ENCODE measurements at regions not wholly inside any gene's neighbourhood (a gene's known extent, or its start where the extent isn't known, plus 50 kb on each side); places are given as distances from the start of the nearest gene placed in this dataset.

- Mint-ChIP-seq H3K4me3 (ENCODE audit: unreplicated experiment) (no peak overlapping the region), H3K4me1 (ENCODE audit: low read depth, unreplicated experiment) (no peaks in the 10 kb centered on the region), H3K27ac (ENCODE audit: unreplicated experiment) (no peak overlapping the region), H3K36me3 (ENCODE audit: insufficient read depth, unreplicated experiment) (no peaks in the 10 kb centered on the region), H3K27me3 (ENCODE audit: insufficient read depth, unreplicated experiment) (peaks cover 8% of the 10 kb centered on the region), H3K9me3 (ENCODE audit: unreplicated experiment) (no peaks in the 10 kb centered on the region)
- TF ChIP-seq, protein P1, sequence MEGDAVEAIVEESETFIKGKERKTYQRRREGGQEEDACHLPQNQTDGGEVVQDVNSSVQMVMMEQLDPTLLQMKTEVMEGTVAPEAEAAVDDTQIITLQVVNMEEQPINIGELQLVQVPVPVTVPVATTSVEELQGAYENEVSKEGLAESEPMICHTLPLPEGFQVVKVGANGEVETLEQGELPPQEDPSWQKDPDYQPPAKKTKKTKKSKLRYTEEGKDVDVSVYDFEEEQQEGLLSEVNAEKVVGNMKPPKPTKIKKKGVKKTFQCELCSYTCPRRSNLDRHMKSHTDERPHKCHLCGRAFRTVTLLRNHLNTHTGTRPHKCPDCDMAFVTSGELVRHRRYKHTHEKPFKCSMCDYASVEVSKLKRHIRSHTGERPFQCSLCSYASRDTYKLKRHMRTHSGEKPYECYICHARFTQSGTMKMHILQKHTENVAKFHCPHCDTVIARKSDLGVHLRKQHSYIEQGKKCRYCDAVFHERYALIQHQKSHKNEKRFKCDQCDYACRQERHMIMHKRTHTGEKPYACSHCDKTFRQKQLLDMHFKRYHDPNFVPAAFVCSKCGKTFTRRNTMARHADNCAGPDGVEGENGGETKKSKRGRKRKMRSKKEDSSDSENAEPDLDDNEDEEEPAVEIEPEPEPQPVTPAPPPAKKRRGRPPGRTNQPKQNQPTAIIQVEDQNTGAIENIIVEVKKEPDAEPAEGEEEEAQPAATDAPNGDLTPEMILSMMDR (IDR thresholded peaks at IDR 0.05; ENCODE audit: insufficient read depth in 1 of 2, low read depth in 1 of 2, low read length in 1 of 2, severe bottlenecking in 1 of 2, unreplicated experiment in 1 of 2) = no peak
- no TSS peak for BruUV-seq (replicated peaks)
- no peaks in the 10 kb centered on the region for H3K9me3 ChIP-seq
- no peaks in the 10 kb centered on the region for H3K4me1 ChIP-seq
- H3K27me3 ChIP-seq (replicated peaks; ENCODE audit: control insufficient read depth, insufficient read depth, low read length) = no peaks in the 10 kb centered on the region; the same call in 1 of the 2 replicates
- CTCF ChIA-PET = no interaction called here
- no peaks in the 10 kb centered on the region for H3K36me3 ChIP-seq (ENCODE audit: control insufficient read depth, insufficient read depth, low read length)
- POLR2A ChIA-PET = no interaction called here
- no peak for DNase-seq
- intact Hi-C loops (cut with micrococcal nuclease; ENCODE audit: unreplicated experiment) = no loop called here
- H3K4me3 ChIP-seq (ENCODE audit: low read depth, low read length) = no peak overlapping the region
Measured at GRCh38 chr3:132871956-132872355, 149.7 kb upstream of the NPHP3 start.

- Histone ChIP-seq H3K9me3 (no peaks in the 10 kb centered on the region), H3K36me3 (ENCODE audit: control insufficient read depth, insufficient read depth, low read length) (no peaks in the 10 kb centered on the region), H3K4me3 (ENCODE audit: low read depth, low read length) (no peak overlapping the region), H3K27me3 (replicated peaks; ENCODE audit: control insufficient read depth, insufficient read depth, low read length) (no peaks in the 10 kb centered on the region; the same call in 1 of the 2 replicates), H3K4me1 (no peaks in the 10 kb centered on the region)
- ChIA-PET POLR2A (no interaction called here), CTCF (no interaction called here)
- intact Hi-C loops (cut with micrococcal nuclease; ENCODE audit: unreplicated experiment) = no loop called here
- TF ChIP-seq, protein P1 (IDR thresholded peaks at IDR 0.05; ENCODE audit: insufficient read depth in 1 of 2, low read depth in 1 of 2, low read length in 1 of 2, severe bottlenecking in 1 of 2, unreplicated experiment in 1 of 2) = no peak
- Mint-ChIP-seq H3K9me3 (ENCODE audit: unreplicated experiment) (no peaks in the 10 kb centered on the region), H3K4me1 (ENCODE audit: low read depth, unreplicated experiment) (no peaks in the 10 kb centered on the region), H3K4me3 (ENCODE audit: unreplicated experiment) (no peak overlapping the region), H3K27me3 (ENCODE audit: insufficient read depth, unreplicated experiment) (peaks cover 5% of the 10 kb centered on the region), H3K27ac (ENCODE audit: unreplicated experiment) (no peak overlapping the region), H3K36me3 (ENCODE audit: insufficient read depth, unreplicated experiment) (no peaks in the 10 kb centered on the region)
- no TSS peak for BruUV-seq (replicated peaks)
- no peak for DNase-seq
Measured at GRCh38 chr3:132870541-132870940, 148.3 kb upstream of the NPHP3 start.

DNA sequence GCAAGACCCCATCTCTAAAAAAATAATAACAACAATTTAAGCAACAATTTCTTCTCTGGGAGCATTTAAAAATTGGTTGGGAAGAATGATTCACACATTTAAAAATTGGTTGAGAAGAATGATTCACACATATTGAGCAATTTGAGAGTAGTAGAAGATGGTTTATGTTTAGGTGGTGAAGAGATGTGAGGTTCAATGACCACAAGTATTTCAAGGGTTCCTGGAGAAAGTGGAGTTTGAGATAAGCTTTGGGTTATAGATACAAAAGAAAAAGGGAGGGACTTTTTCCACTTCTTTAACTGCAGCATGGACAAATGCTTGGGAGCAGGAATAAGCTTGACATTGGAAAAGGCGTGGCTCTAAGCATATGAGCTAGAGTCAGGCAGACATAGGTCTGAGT lies 145.7 kb upstream of the NPHP3 start:
- intact Hi-C loops (cut with micrococcal nuclease; ENCODE audit: unreplicated experiment) = no loop called here
- Mint-ChIP-seq H3K9me3 (ENCODE audit: unreplicated experiment) (no peaks in the 10 kb centered on the region), H3K4me3 (ENCODE audit: unreplicated experiment) (no peak overlapping the region), H3K4me1 (ENCODE audit: low read depth, unreplicated experiment) (no peaks in the 10 kb centered on the region), H3K27me3 (ENCODE audit: insufficient read depth, unreplicated experiment) (peaks cover 5% of the 10 kb centered on the region), H3K27ac (ENCODE audit: unreplicated experiment) (no peak overlapping the region), H3K36me3 (ENCODE audit: insufficient read depth, unreplicated experiment) (no peaks in the 10 kb centered on the region)
- no peaks in the 10 kb centered on the region for H3K9me3 ChIP-seq
- no peaks in the 10 kb centered on the region for H3K27me3 ChIP-seq (replicated peaks; ENCODE audit: control insufficient read depth, insufficient read depth, low read length)
- TF ChIP-seq, protein P1 (IDR thresholded peaks at IDR 0.05; ENCODE audit: insufficient read depth in 1 of 2, low read depth in 1 of 2, low read length in 1 of 2, severe bottlenecking in 1 of 2, unreplicated experiment in 1 of 2) = no peak
- ChIA-PET CTCF (no interaction called here), POLR2A (no interaction called here)
- BruUV-seq (replicated peaks) = no TSS peak
- DNase-seq = no peak
- no peaks in the 10 kb centered on the region for H3K36me3 ChIP-seq (ENCODE audit: control insufficient read depth, insufficient read depth, low read length)
- no peaks in the 10 kb centered on the region for H3K4me1 ChIP-seq
- H3K4me3 ChIP-seq (ENCODE audit: low read depth, low read length) = no peak overlapping the region

All from Caco-2 (cell line).